ENCODE measurements at regions not wholly inside any gene's neighbourhood (a gene's known extent, or its start where the extent isn't known, plus 50 kb on each side); places are given as distances from the start of the nearest gene placed in this dataset.

GRCh38 chr13:44207476-44207875 is 166.1 kb upstream of the SERP2 start:
- TF ChIP-seq, protein P1, sequence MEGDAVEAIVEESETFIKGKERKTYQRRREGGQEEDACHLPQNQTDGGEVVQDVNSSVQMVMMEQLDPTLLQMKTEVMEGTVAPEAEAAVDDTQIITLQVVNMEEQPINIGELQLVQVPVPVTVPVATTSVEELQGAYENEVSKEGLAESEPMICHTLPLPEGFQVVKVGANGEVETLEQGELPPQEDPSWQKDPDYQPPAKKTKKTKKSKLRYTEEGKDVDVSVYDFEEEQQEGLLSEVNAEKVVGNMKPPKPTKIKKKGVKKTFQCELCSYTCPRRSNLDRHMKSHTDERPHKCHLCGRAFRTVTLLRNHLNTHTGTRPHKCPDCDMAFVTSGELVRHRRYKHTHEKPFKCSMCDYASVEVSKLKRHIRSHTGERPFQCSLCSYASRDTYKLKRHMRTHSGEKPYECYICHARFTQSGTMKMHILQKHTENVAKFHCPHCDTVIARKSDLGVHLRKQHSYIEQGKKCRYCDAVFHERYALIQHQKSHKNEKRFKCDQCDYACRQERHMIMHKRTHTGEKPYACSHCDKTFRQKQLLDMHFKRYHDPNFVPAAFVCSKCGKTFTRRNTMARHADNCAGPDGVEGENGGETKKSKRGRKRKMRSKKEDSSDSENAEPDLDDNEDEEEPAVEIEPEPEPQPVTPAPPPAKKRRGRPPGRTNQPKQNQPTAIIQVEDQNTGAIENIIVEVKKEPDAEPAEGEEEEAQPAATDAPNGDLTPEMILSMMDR (IDR thresholded peaks at IDR 0.05), result no peak
- TF ChIP-seq ZFX (IDR thresholded peaks at IDR 0.05; ENCODE audit: borderline replicate concordance), result no peak
- H3K27ac ChIP-seq, result no peak overlapping the region

DNA sequence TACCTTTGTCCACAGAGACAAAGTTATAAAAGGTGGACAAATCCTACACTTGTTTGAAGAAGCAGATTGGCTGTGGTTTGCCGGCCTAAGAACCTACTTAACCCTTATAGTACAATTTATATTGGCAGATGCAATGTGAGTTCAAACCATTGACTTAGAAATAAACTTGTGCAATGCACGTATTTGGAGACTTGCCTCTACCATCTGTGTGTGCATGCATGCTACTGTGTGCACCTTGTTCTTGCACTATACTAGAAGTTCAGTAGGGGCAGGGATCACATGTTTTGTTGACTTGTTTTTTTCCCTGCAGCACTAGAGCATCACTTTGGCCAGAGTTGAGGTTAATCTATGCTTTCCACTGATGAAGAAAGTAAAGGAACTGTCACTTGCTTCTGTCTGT is 163.1 kb upstream of the SERP2 start:
- TF ChIP-seq, protein P1 (IDR thresholded peaks at IDR 0.05), result no peak
- TF ChIP-seq ZFX (IDR thresholded peaks at IDR 0.05; ENCODE audit: borderline replicate concordance), result no peak
- H3K27ac ChIP-seq, result no peak overlapping the region

- no peak overlapping the region for H3K27ac ChIP-seq
- TF ChIP-seq, protein P1 (IDR thresholded peaks at IDR 0.05), result no peak
- no peak for TF ChIP-seq ZFX (IDR thresholded peaks at IDR 0.05; ENCODE audit: borderline replicate concordance)
Measured at GRCh38 chr13:44211286-44211685, 162.3 kb upstream of the SERP2 start.

- H3K27ac ChIP-seq, result no peak overlapping the region
- TF ChIP-seq ZFX (IDR thresholded peaks at IDR 0.05; ENCODE audit: borderline replicate concordance), result no peak
- TF ChIP-seq, protein P1 (IDR thresholded peaks at IDR 0.05), result no peak
Measured at GRCh38 chr13:44211704-44212346, 161.8 kb upstream of the SERP2 start.

DNA sequence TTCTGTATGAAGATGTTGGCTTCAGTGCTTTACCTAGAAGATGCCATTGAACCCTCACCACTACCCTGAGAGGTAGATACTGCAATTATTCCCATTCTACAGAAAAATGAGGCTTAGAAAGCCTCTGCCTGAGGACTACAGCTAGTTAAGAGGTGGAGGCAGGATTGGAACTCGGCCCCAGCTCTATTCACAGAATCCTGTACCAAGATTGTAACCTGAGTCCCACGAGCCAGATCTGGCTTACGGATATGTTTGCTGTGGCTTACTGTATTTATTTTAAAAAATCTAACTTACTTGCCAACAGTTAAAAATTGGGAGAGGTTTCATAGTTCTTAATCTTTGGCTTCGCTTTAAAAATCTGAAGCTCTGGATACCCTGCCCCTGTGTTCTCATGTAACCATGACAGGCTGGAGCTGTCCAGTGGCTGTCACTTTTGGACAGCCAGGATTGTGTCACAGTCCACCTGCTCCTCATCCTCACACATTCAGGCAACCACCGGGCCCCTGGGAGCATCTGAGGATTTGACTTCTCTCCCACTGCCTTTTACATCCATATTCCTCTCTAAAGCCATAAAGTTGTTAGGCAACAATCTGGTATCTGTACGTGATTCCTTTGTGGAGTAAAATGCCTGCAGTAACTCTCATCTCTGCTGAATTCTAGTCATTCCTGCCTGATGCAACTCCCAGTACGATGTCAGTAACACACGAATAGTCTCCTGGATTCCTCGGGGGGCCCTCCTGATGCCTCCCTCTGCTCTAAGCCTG is 160.8 kb upstream of the SERP2 start:
- TF ChIP-seq, protein P1 (IDR thresholded peaks at IDR 0.05), result no peak
- TF ChIP-seq ZFX (IDR thresholded peaks at IDR 0.05; ENCODE audit: borderline replicate concordance), result no peak

DNA sequence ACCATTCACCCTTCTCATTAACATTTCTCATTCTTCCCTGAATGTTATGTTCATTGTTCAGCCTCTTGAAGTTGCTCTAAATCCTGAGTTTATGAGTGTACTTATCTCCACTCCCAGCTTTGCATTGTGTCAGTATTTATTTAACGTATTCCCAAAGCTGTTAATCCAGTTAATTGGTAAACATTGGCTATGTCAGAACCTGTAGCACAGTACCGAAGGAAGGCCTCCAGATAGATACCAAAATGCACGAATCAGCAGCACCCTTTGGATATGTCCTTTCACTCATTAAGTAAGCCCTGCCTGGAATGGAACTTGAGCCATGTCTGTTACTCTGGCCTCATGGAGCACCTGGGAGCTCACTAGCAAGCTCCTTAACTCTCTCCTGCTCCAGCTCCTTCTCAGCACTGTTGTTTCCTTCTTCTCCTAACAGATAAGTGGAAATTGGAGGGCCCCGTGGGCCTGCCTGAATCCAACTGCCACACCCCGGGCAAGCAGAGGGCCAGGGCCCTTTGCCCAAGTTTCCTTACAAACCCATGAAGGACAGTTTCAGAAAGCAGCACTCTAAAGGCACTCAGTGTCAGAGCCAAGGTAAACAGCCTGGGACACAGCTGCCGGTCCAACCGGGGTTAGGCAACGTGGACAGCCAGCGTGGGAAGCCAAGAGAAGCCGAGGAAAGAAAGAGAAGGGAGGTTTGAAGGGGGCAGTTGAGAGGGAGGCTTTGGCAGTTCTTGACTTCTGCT is 155.0 kb upstream of the SERP2 start:
- TF ChIP-seq, protein P1 (IDR thresholded peaks at IDR 0.05), result no peak
- TF ChIP-seq ZFX (IDR thresholded peaks at IDR 0.05; ENCODE audit: borderline replicate concordance), result no peak
- peak overlapping the region; percentile 86 for H3K27ac ChIP-seq

More for the DNA sequence above, 160.8 kb upstream of the SERP2 start:
- H3K27ac ChIP-seq, result no peak overlapping the region

Measured in 22Rv1 (cell line).